ENCODE measurements at regions not wholly inside any gene's neighbourhood (a gene's known extent, or its start where the extent isn't known, plus 50 kb on each side); places are given as distances from the start of the nearest gene placed in this dataset.

DNA sequence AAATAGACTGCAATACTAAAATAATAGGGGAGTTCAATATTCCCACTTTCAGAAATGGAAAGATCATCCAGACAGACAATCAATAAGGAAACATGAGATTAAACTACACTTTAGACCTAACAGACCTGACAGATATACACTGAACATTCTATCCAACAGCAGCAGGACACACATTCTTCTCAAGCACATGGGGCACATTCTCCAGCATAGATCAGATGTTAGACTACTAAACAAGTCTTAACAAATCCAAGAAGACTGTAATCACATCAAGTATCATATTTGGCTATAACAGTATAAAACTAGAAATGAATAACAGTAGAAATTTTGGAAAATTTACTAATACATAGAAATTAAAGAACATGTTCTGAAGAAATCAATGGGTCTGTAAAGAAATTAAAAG lies 458.9 kb upstream of the ANKRD30A start:
- TF ChIP-seq CEBPB (IDR thresholded peaks at IDR 0.05) (no peak), TAF1 (IDR thresholded peaks at IDR 0.05; ENCODE audit: low read depth) (no peak), TEAD4 (IDR thresholded peaks at IDR 0.05) (no peak), EGR1 (IDR thresholded peaks at IDR 0.05) (no peak), RAD21 (IDR thresholded peaks at IDR 0.05; ENCODE audit: low read depth) (no peak), FOXM1 (IDR thresholded peaks at IDR 0.05; ENCODE audit: borderline replicate concordance, low read depth) (no peak), EP300 (IDR thresholded peaks at IDR 0.05; ENCODE audit: borderline replicate concordance) (no peak), TCF12 (IDR thresholded peaks at IDR 0.05; ENCODE audit: low read depth) (no peak), NFIC (IDR thresholded peaks at IDR 0.05) (no peak), YY1 (IDR thresholded peaks at IDR 0.05; ENCODE audit: low read depth) (no peak), ZBTB7A (IDR thresholded peaks at IDR 0.05; ENCODE audit: low read depth) (no peak), CREB1 (IDR thresholded peaks at IDR 0.05; ENCODE audit: low read depth) (no peak)
- TF ChIP-seq, protein P1, sequence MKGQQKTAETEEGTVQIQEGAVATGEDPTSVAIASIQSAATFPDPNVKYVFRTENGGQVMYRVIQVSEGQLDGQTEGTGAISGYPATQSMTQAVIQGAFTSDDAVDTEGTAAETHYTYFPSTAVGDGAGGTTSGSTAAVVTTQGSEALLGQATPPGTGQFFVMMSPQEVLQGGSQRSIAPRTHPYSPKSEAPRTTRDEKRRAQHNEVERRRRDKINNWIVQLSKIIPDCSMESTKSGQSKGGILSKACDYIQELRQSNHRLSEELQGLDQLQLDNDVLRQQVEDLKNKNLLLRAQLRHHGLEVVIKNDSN (IDR thresholded peaks at IDR 0.05) = no peak
- TF ChIP-seq, protein P2, sequence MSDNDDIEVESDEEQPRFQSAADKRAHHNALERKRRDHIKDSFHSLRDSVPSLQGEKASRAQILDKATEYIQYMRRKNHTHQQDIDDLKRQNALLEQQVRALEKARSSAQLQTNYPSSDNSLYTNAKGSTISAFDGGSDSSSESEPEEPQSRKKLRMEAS (IDR thresholded peaks at IDR 0.05) = no peak
- TF ChIP-seq, protein P3, sequence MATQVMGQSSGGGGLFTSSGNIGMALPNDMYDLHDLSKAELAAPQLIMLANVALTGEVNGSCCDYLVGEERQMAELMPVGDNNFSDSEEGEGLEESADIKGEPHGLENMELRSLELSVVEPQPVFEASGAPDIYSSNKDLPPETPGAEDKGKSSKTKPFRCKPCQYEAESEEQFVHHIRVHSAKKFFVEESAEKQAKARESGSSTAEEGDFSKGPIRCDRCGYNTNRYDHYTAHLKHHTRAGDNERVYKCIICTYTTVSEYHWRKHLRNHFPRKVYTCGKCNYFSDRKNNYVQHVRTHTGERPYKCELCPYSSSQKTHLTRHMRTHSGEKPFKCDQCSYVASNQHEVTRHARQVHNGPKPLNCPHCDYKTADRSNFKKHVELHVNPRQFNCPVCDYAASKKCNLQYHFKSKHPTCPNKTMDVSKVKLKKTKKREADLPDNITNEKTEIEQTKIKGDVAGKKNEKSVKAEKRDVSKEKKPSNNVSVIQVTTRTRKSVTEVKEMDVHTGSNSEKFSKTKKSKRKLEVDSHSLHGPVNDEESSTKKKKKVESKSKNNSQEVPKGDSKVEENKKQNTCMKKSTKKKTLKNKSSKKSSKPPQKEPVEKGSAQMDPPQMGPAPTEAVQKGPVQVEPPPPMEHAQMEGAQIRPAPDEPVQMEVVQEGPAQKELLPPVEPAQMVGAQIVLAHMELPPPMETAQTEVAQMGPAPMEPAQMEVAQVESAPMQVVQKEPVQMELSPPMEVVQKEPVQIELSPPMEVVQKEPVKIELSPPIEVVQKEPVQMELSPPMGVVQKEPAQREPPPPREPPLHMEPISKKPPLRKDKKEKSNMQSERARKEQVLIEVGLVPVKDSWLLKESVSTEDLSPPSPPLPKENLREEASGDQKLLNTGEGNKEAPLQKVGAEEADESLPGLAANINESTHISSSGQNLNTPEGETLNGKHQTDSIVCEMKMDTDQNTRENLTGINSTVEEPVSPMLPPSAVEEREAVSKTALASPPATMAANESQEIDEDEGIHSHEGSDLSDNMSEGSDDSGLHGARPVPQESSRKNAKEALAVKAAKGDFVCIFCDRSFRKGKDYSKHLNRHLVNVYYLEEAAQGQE (IDR thresholded peaks at IDR 0.05; ENCODE audit: low read depth) = no peak

DNA sequence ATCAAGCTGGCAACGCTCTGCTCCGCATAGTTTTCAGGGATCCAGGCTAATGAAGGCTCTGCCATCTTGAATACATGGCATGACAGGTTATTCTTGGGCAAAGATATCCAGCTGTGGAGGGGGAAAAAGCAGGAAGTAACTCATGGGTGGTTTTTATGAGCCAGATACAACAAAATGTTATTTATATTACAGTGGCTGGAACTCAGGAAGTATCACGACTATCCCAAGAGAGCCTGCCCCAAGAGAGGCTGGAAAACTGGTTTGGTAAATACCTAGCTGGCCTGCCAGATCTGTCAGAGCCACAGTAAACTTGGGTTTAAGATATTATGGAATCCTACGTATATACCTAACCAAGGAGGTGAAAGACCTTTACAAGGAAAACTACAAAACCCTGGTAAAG lies 462.8 kb upstream of the ANKRD30A start:
- TF ChIP-seq EP300 (IDR thresholded peaks at IDR 0.05; ENCODE audit: borderline replicate concordance) (no peak), NFIC (IDR thresholded peaks at IDR 0.05) (no peak), RAD21 (IDR thresholded peaks at IDR 0.05; ENCODE audit: low read depth) (no peak), CREB1 (IDR thresholded peaks at IDR 0.05; ENCODE audit: low read depth) (no peak), TAF1 (IDR thresholded peaks at IDR 0.05; ENCODE audit: low read depth) (no peak), EGR1 (IDR thresholded peaks at IDR 0.05) (no peak), FOXM1 (IDR thresholded peaks at IDR 0.05; ENCODE audit: borderline replicate concordance, low read depth) (no peak), TCF12 (IDR thresholded peaks at IDR 0.05; ENCODE audit: low read depth) (no peak), CEBPB (IDR thresholded peaks at IDR 0.05) (no peak)
- TF ChIP-seq, protein P2 (IDR thresholded peaks at IDR 0.05) = no peak
- TF ChIP-seq, protein P1 (IDR thresholded peaks at IDR 0.05) = no peak

DNA sequence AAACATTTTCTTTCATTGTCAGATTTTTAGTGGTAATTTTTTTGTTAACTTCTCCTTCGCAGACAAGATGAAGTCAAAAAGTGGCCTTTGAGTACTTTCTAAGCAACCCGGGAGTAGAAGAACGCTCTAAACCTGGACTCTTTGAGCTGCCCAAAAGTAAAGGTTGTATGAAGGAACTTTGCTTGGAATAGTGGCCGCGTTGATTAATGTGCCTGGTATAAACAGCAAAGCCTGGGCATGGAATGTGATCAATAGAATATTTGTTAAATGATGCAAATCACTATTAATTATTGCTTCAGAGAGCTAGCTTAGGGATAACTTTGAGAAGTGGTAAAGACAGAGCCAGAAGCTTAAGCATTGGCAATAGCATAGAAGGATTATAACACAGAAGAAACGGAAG lies 475.1 kb upstream of the ANKRD30A start:
- TF ChIP-seq RAD21 (IDR thresholded peaks at IDR 0.05; ENCODE audit: low read depth) = no peak

DNA sequence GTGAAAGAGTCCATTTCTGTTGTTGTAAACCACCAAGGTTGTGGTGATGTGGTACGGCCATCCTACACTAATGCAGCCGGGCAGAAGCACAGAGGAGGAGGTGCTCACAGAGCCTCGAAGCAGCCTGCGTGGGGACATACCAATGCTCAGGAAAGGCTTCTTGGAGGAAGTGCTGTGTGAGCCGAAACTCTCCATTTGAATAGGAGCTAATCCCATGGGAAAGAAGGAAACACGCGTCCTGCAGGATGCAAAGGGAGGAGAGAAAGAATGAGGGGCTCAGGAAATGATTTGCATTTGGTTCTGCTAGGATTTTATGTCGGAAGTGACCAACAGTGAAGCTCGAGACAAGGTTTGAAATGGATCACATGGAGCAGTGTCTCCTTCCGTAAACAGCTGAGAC lies 477.9 kb upstream of the ANKRD30A start:
- TF ChIP-seq, protein P1 (IDR thresholded peaks at IDR 0.05) = no peak
- TF ChIP-seq ZBTB7A (IDR thresholded peaks at IDR 0.05; ENCODE audit: low read depth) (no peak), TEAD4 (IDR thresholded peaks at IDR 0.05) (no peak), EP300 (IDR thresholded peaks at IDR 0.05; ENCODE audit: borderline replicate concordance) (no peak), TAF1 (IDR thresholded peaks at IDR 0.05; ENCODE audit: low read depth) (no peak), YY1 (IDR thresholded peaks at IDR 0.05; ENCODE audit: low read depth) (no peak), EGR1 (IDR thresholded peaks at IDR 0.05) (no peak), FOXM1 (IDR thresholded peaks at IDR 0.05; ENCODE audit: borderline replicate concordance, low read depth) (no peak), RAD21 (IDR thresholded peaks at IDR 0.05; ENCODE audit: low read depth) (no peak), NFIC (IDR thresholded peaks at IDR 0.05) (no peak), TCF12 (IDR thresholded peaks at IDR 0.05; ENCODE audit: low read depth) (no peak), CREB1 (IDR thresholded peaks at IDR 0.05; ENCODE audit: low read depth) (no peak), CEBPB (IDR thresholded peaks at IDR 0.05) (no peak)
- TF ChIP-seq, protein P2 (IDR thresholded peaks at IDR 0.05) = no peak
- TF ChIP-seq, protein P3 (IDR thresholded peaks at IDR 0.05; ENCODE audit: low read depth) = no peak

DNA sequence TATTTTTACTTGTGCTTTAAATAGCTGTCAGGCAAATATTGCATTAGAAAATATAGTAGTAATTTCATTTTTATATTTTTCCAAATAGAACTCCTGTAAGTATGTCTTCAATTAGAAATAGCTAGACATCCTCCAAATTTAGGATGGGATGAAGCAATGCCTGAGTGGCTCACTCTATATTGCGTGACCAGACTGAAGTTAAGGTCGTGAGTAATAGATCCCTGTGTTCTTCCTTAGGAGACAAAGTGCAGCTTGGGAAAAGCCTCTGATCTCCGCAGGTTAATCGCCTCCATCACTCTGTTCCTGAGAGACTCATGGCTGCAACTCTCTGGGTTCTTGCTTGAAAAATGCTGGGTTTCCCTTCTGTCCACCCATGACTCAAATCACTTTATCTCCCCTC lies 484.8 kb upstream of the ANKRD30A start:
- TF ChIP-seq YY1 (IDR thresholded peaks at IDR 0.05; ENCODE audit: low read depth) = no peak
- TF ChIP-seq FOXM1 (IDR thresholded peaks at IDR 0.05; ENCODE audit: borderline replicate concordance, low read depth) = no peak
- no peak for TF ChIP-seq NFIC (IDR thresholded peaks at IDR 0.05)
- TF ChIP-seq TAF1 (IDR thresholded peaks at IDR 0.05; ENCODE audit: low read depth) = no peak
- TF ChIP-seq EGR1 (IDR thresholded peaks at IDR 0.05) = no peak
- TF ChIP-seq, protein P1 (IDR thresholded peaks at IDR 0.05) = no peak
- TF ChIP-seq, protein P3 (IDR thresholded peaks at IDR 0.05; ENCODE audit: low read depth) = no peak
- no peak for TF ChIP-seq ZBTB7A (IDR thresholded peaks at IDR 0.05; ENCODE audit: low read depth)
- no peak for TF ChIP-seq TCF12 (IDR thresholded peaks at IDR 0.05; ENCODE audit: low read depth)
- TF ChIP-seq CEBPB (IDR thresholded peaks at IDR 0.05) = no peak
- TF ChIP-seq, protein P2 (IDR thresholded peaks at IDR 0.05) = no peak
- TF ChIP-seq TEAD4 (IDR thresholded peaks at IDR 0.05) = no peak
